Fibroblast of pulmonary artery (primary cell): ENCODE measurements at regions not wholly inside any gene's neighbourhood (a gene's known extent, or its start where the extent isn't known, plus 50 kb on each side); places are given as distances from the start of the nearest gene placed in this dataset.

Experiments used
- DNase-seq: peaks from one replicate; pipeline ENCODE4 v3.0.0-alpha.2; 2010; ENCODE audit warnings: low read depth
- H3K4me3 ChIP-seq: replicated peaks from 2 replicates; pipeline ENCODE4 v1.5.1; 2011; ENCODE audit warnings: low read depth, mild to moderate bottlenecking, control low read depth, low read length, moderate library complexity
- CTCF ChIP-seq: IDR thresholded peaks from 2 replicates; pipeline ENCODE4 v1.5.1; 2011; ENCODE audit warnings: mild to moderate bottlenecking, control low read depth, low read length, inconsistent platforms; ENCODE audit errors: missing control alignments

- no peak for TF ChIP-seq CTCF
- no peak overlapping the region for H3K4me3 ChIP-seq
- DNase-seq, result no peak
Measured at GRCh38 chr19:27892500-27892899, 1320.5 kb downstream of the UQCRFS1 start.

- H3K4me3 ChIP-seq, result no peak overlapping the region
- no peak for TF ChIP-seq CTCF
- no peak for DNase-seq
Measured at GRCh38 chr19:27891411-27891810, 1321.5 kb downstream of the UQCRFS1 start.

GRCh38 chr19:27890696-27891095, 1322.3 kb downstream of the UQCRFS1 start:
- TF ChIP-seq CTCF, result no peak
- H3K4me3 ChIP-seq, result no peak overlapping the region
- no peak for DNase-seq

- no peak for TF ChIP-seq CTCF
- H3K4me3 ChIP-seq, result no peak overlapping the region
- DNase-seq, result no peak
Measured at GRCh38 chr19:27890206-27890605, 1322.7 kb downstream of the UQCRFS1 start.

- H3K4me3 ChIP-seq, result no peak overlapping the region
- DNase-seq, result no peak
- TF ChIP-seq CTCF, result no peak
Measured at GRCh38 chr19:27889156-27889555, 1323.8 kb downstream of the UQCRFS1 start.

GRCh38 chr19:27887946-27888345, 1325.0 kb downstream of the UQCRFS1 start:
- TF ChIP-seq CTCF, result no peak
- no peak overlapping the region for H3K4me3 ChIP-seq
- DNase-seq, result no peak

- no peak for DNase-seq
- TF ChIP-seq CTCF, result no peak
- H3K4me3 ChIP-seq, result no peak overlapping the region
Measured at GRCh38 chr19:27885359-27885758, 1327.6 kb downstream of the UQCRFS1 start.
